Fibroblast of lung (primary cell): ENCODE measurements at regions not wholly inside any gene's neighbourhood (a gene's known extent, or its start where the extent isn't known, plus 50 kb on each side); places are given as distances from the start of the nearest gene placed in this dataset.

Source experiments
- EZH2 ChIP-seq: IDR thresholded peaks from 2 replicates; pipeline ENCODE4 v1.5.1; 2012; ENCODE audit warnings: low read length, control low read depth, mild to moderate bottlenecking; ENCODE audit errors: missing control alignments
- TF ChIP-seq, protein P1 (sequence below), 2 donors: IDR thresholded peaks in 1 of 2; conservative IDR thresholded peaks in 1 of 2; 1 replicate in 1 of 2; 2 replicates in 1 of 2; pipeline ENCODE4 v1.5.1; 2011 to 2012; ENCODE audit warnings: low read length in 2 of 2, control low read depth in 1 of 2, inconsistent platforms in 1 of 2, low read depth in 1 of 2, mild to moderate bottlenecking in 1 of 2

DNA sequence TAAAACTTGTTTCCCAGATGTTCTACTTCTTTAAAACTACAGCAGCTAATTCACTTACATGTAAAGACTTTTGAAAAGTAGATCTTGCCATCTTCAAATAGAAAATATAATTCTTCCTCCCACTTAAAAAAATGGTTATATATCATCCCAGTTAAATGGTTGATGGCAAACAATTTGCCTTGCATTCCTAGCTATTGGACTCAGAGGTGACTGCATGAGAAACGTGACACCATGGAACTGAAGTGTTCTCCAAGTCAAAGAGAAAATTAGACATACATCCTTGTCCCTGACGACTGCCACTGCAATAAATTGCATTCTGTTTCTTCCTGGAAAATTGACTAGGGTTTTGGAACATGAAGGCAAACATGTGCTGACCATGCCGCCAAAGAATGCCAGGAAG is 95.0 kb upstream of the POM121L12 start:
- TF ChIP-seq, protein P1, sequence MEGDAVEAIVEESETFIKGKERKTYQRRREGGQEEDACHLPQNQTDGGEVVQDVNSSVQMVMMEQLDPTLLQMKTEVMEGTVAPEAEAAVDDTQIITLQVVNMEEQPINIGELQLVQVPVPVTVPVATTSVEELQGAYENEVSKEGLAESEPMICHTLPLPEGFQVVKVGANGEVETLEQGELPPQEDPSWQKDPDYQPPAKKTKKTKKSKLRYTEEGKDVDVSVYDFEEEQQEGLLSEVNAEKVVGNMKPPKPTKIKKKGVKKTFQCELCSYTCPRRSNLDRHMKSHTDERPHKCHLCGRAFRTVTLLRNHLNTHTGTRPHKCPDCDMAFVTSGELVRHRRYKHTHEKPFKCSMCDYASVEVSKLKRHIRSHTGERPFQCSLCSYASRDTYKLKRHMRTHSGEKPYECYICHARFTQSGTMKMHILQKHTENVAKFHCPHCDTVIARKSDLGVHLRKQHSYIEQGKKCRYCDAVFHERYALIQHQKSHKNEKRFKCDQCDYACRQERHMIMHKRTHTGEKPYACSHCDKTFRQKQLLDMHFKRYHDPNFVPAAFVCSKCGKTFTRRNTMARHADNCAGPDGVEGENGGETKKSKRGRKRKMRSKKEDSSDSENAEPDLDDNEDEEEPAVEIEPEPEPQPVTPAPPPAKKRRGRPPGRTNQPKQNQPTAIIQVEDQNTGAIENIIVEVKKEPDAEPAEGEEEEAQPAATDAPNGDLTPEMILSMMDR (conservative IDR thresholded peaks at IDR 0.05 in 1 of 2, IDR thresholded peaks at IDR 0.05 in 1 of 2; ENCODE audit: low read depth in 1 of 2, low read length in 2 of 2): no peak
- TF ChIP-seq EZH2: no peak
